K562 (cell line): ENCODE measurements at regions not wholly inside any gene's neighbourhood (a gene's known extent, or its start where the extent isn't known, plus 50 kb on each side); places are given as distances from the start of the nearest gene placed in this dataset.
A peak's percentile ranks its signal among the peaks of the same experiment; 100 is the strongest.

Experiments
- ATAC-seq: fragments of 200-7000 bp; cut with Tn5 transposase; 3 replicates; pipeline ENCODE4 v1.9.1; 2020; ENCODE audit warnings: moderate library complexity
- BruUV-seq: library from RNA; stranded (reverse); fragments of 400-500 nt; replicated peaks from 2 replicates; lab custom pipeline; 2021; lab: Mats Ljungman, UMichigan
- CTCF ChIA-PET: fragments of 300-600 bp; formaldehyde crosslinking; extraction: SDS; loops from one replicate; lab custom pipeline; 2021; ENCODE audit warnings: low intra/inter-chr PET ratio; lab: Yijun Ruan, JAX
- POLR2A ChIA-PET: fragments of 300-600, 350-650 bp; sonication (Branson Sonifier 250); formaldehyde crosslinking; extraction: SDS; loops from one replicate; lab custom pipeline; 2021; ENCODE audit warnings: antibody characterized with exemption, inconsistent platforms; lab: Yijun Ruan, JAX
- DNase-seq, 4 experiments: peaks; one replicate each; pipeline versions ENCODE4 v3.0.0 to v3.0.0-alpha.2; 2011 to 2018; ENCODE audit warnings: low spot score in 3 of 4, mixed read lengths in 3 of 4; ENCODE audit errors: extremely low read depth in 1 of 4
- FAIRE-seq: peaks from 2 replicates; lab custom pipeline; 2011; peaks lifted over from hg19 to GRCh38; lab: Jason Lieb, UNC
- H2AFZ ChIP-seq: 2 replicates; pipeline ENCODE4 v1.6.0; 2011; ENCODE audit warnings: low read depth, low read length, control low read depth, inconsistent platforms
- H3K27ac ChIP-seq: fragments of 200-600 bp; 3 replicates; pipeline ENCODE4 v1.8.0; 2011; ENCODE audit warnings: low read depth, mild to moderate bottlenecking, control low read depth, inconsistent platforms, low read length, moderate library complexity, mixed read lengths; ENCODE audit errors: extremely low read depth
- H3K27me3 ChIP-seq, 2 experiments: fragments of 300-600 bp in 1 of 2; 2 replicates in 1 of 2; 3 replicates in 1 of 2; pipeline versions ENCODE4 v1.6.0 to v1.8.0; 2011; ENCODE audit warnings: inconsistent platforms in 2 of 2, low read length in 2 of 2, mild to moderate bottlenecking in 1 of 2, mixed read lengths in 1 of 2, moderate library complexity in 1 of 2; ENCODE audit not compliant: control insufficient read depth in 2 of 2, insufficient read depth in 2 of 2
- H3K36me3 ChIP-seq: fragments of 300-600 bp; 3 replicates; pipeline ENCODE4 v1.8.0; 2011; ENCODE audit warnings: mild to moderate bottlenecking, low read length, inconsistent platforms; ENCODE audit not compliant: control insufficient read depth, insufficient read depth
- H3K4me1 ChIP-seq, 2 experiments: fragments of 200-600 bp in 1 of 2; replicated peaks in 1 of 2; 2 replicates in 1 of 2; 3 replicates in 1 of 2; pipeline versions ENCODE4 v1.5.1 to v1.8.0; 2011; ENCODE audit warnings: inconsistent platforms in 2 of 2, low read length in 2 of 2, mild to moderate bottlenecking in 1 of 2, mixed read lengths in 1 of 2, moderate library complexity in 1 of 2; ENCODE audit not compliant: control insufficient read depth in 2 of 2, insufficient read depth in 2 of 2
- H3K4me2 ChIP-seq: 2 replicates; pipeline ENCODE4 v1.6.1; 2011; ENCODE audit warnings: low read length, control low read depth, inconsistent platforms, mixed read lengths; ENCODE audit not compliant: insufficient read depth
- H3K4me3 ChIP-seq: fragments of 200-600 bp; sonication (generic), shearing (Covaris generic); 2 replicates; pipeline ENCODE4 v1.5.1; 2016; ENCODE audit warnings: control low read depth, inconsistent platforms
- H3K79me2 ChIP-seq: fragments of 200-600 bp; 3 replicates; pipeline ENCODE4 v1.8.0; 2011; ENCODE audit warnings: low read length, inconsistent platforms; ENCODE audit not compliant: control insufficient read depth, insufficient read depth
- H3K9ac ChIP-seq, 2 experiments: 2 replicates each; pipeline versions ENCODE4 v1.6.0 to v1.6.1; 2011; ENCODE audit warnings: low read depth in 2 of 2, low read length in 2 of 2, control low read depth in 1 of 2, inconsistent platforms in 1 of 2, mild to moderate bottlenecking in 1 of 2, mixed read lengths in 1 of 2; ENCODE audit not compliant: insufficient read depth in 1 of 2
- H3K9me1 ChIP-seq: one replicate; pipeline ENCODE4 v1.6.0; 2011; ENCODE audit warnings: inconsistent platforms, mild to moderate bottlenecking, low read length, moderate library complexity; ENCODE audit not compliant: control insufficient read depth, insufficient read depth
- H3K9me3 ChIP-seq: replicated peaks from 2 replicates; pipeline ENCODE4 v1.5.1; 2011; ENCODE audit warnings: low read depth, low read length, inconsistent platforms; ENCODE audit not compliant: control insufficient read depth, insufficient read depth
- H4K20me1 ChIP-seq: replicated peaks from 2 replicates; pipeline ENCODE4 v1.6.1; 2011; ENCODE audit warnings: low read length, inconsistent platforms, mixed read lengths; ENCODE audit not compliant: control insufficient read depth, insufficient read depth
- CBX5 ChIP-seq: IDR thresholded peaks from 2 replicates; pipeline ENCODE4 v1.6.1; 2014; ENCODE audit warnings: low read depth, borderline replicate concordance
- CTCFL ChIP-seq: IDR thresholded peaks from 2 replicates; pipeline ENCODE4 v1.6.1; 2011; ENCODE audit warnings: borderline replicate concordance, low read depth, mild to moderate bottlenecking, moderate library complexity, low read length; ENCODE audit not compliant: insufficient read depth, poor library complexity, severe bottlenecking
- DPF2 ChIP-seq: fragments of 450-650 bp; IDR thresholded peaks from 2 replicates; pipeline ENCODE4 v1.6.1; 2016
- FOXK2 ChIP-seq, 2 experiments: fragments of 450-650 bp; IDR thresholded peaks in 1 of 2; conservative IDR thresholded peaks in 1 of 2; 2 replicates each; pipeline ENCODE4 v1.6.1; 2016; ENCODE audit warnings: low read depth in 2 of 2, mild to moderate bottlenecking in 1 of 2
- MEIS2 ChIP-seq: fragments of 450-650 bp; IDR thresholded peaks from 2 replicates; pipeline ENCODE4 v1.6.1; 2014; ENCODE audit warnings: mild to moderate bottlenecking; ENCODE audit not compliant: partially characterized antibody
- MIER1 ChIP-seq: fragments of 450-650 bp; IDR thresholded peaks from 2 replicates; pipeline ENCODE4 v1.6.1; 2016; ENCODE audit warnings: antibody characterized with exemption, mild to moderate bottlenecking, low read depth
- PHF21A ChIP-seq: fragments of 450-650 bp; IDR thresholded peaks from 2 replicates; pipeline ENCODE4 v1.6.1; 2017; ENCODE audit warnings: low read depth, borderline replicate concordance
- SIN3A ChIP-seq, 2 experiments: fragments of 150-350 bp in 1 of 2; IDR thresholded peaks; 2 replicates each; pipeline ENCODE4 v1.6.1; 2011 to 2016; ENCODE audit warnings: borderline replicate concordance in 2 of 2, low read depth in 2 of 2, low read length in 2 of 2, mild to moderate bottlenecking in 2 of 2, moderate library complexity in 2 of 2; ENCODE audit not compliant: control insufficient read depth in 1 of 2
- ZNF217 ChIP-seq: sonication (generic); formaldehyde crosslinking; IDR thresholded peaks from 2 replicates; pipeline ENCODE4 v1.8.0; 2022; ENCODE audit warnings: mild to moderate bottlenecking, missing genetic modification reagents
- WGBS: fragments of 100-300 bp; shearing (Covaris generic); methylation state at CpG from one replicate; pipeline ENCODE4 v1.1.6; 2016; ENCODE audit warnings: low coverage, mixed read lengths; ENCODE audit not compliant: insufficient coverage; ENCODE audit errors: missing lambda C conversion rate; 5-methylcytosine and 5-hydroxymethylcytosine counted together
- in situ Hi-C: fragments of 300-500 bp; cut with MboI; formaldehyde crosslinking; loops from 4 replicates; pipeline ENCODE4 v1.15.0; 2018; ENCODE audit warnings: inconsistent platforms, mixed read lengths
- intact Hi-C: fragments of 100-400 bp; cut with micrococcal nuclease; formaldehyde crosslinking; loops from 2 replicates; pipeline ENCODE4 v1.14.2; 2022
- TF ChIP-seq, protein P1 (sequence below), 2 experiments: fragments of 450-650 bp; formaldehyde crosslinking in 1 of 2; IDR thresholded peaks; 2 replicates each; pipeline versions ENCODE4 v1.4.0 to v1.6.1; 2014 to 2020; ENCODE audit warnings: mild to moderate bottlenecking in 2 of 2, borderline replicate concordance in 1 of 2, low read depth in 1 of 2

DNA sequence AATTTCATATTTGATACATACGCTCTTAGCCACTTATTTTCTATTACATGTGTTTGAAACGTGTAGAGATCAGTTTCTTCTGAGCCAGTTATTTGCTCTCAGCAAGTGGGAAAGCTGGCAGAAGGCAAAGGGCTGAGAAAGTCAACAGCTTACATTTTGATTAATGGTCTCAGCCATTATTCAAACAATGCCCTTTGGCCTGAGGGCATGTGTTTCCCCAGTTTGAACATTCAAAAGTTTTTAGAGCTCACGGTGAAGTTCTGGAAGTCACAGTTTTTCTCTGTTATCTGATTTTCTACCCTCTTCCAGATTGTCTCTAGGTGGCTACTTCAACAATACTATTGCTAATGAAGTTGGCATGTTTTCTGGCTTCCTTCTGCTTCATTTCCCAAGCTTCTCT is 591.8 kb upstream of the CPEB2 start (continued):
- no peak for TF ChIP-seq ZNF217 (CRISPR knock-in tag)

DNA sequence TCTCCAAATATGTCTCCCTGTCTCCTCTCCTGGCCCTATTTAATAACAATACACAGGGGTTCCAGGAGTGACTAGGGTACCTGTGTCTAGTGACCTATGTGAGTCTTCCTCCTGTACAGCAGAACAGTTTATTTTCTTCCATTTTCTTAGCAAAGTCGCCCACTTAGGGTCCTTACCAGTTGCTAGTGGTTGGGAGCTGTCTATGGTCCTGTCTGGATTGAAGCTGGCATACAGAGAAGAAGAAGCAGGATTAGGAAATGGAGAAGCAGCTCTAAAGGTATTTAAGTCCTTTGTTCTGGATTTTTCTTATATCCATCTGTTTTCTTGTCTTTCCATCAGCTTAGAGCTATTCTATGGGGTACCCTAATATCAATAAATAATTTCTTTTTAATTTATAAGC is 587.1 kb upstream of the CPEB2 start:
- POLR2A ChIA-PET = no interaction called here
- WGBS = 0% methylated on average over 1 of the region's 1 CpG
- Histone ChIP-seq H4K20me1 (no peaks in the 10 kb centered on the region), H3K4me3 (no peak overlapping the region), H3K4me2 (no peak overlapping the region)
- in situ Hi-C loops = no loop called here
- no TSS peak for BruUV-seq
- TF ChIP-seq DPF2 (no peak), CBX5 (no peak), MIER1 (no peak), MEIS2 (no peak), CTCFL (no peak), PHF21A (no peak), SIN3A (IDR thresholded peaks at IDR 0.05; ENCODE audit: borderline replicate concordance in 2 of 2, control insufficient read depth in 1 of 2, low read depth in 2 of 2, low read length in 2 of 2) (no peak), FOXK2 (conservative IDR thresholded peaks at IDR 0.05 in 1 of 2, IDR thresholded peaks at IDR 0.05 in 1 of 2; ENCODE audit: low read depth in 2 of 2) (no peak)
- TF ChIP-seq, protein P1, sequence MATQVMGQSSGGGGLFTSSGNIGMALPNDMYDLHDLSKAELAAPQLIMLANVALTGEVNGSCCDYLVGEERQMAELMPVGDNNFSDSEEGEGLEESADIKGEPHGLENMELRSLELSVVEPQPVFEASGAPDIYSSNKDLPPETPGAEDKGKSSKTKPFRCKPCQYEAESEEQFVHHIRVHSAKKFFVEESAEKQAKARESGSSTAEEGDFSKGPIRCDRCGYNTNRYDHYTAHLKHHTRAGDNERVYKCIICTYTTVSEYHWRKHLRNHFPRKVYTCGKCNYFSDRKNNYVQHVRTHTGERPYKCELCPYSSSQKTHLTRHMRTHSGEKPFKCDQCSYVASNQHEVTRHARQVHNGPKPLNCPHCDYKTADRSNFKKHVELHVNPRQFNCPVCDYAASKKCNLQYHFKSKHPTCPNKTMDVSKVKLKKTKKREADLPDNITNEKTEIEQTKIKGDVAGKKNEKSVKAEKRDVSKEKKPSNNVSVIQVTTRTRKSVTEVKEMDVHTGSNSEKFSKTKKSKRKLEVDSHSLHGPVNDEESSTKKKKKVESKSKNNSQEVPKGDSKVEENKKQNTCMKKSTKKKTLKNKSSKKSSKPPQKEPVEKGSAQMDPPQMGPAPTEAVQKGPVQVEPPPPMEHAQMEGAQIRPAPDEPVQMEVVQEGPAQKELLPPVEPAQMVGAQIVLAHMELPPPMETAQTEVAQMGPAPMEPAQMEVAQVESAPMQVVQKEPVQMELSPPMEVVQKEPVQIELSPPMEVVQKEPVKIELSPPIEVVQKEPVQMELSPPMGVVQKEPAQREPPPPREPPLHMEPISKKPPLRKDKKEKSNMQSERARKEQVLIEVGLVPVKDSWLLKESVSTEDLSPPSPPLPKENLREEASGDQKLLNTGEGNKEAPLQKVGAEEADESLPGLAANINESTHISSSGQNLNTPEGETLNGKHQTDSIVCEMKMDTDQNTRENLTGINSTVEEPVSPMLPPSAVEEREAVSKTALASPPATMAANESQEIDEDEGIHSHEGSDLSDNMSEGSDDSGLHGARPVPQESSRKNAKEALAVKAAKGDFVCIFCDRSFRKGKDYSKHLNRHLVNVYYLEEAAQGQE (IDR thresholded peaks at IDR 0.05; ENCODE audit: borderline replicate concordance) = 0 out of 2 replicates have a peak, but pooled peaks have one; percentile 25
- TF ChIP-seq, protein P1 (CRISPR knock-in tag; IDR thresholded peaks at IDR 0.05; ENCODE audit: low read depth) = no peak
- TF ChIP-seq, all 486 proteins: peak for 1
- Histone ChIP-seq H3K27me3 (no peaks in the 10 kb centered on the region), H3K36me3 (no peaks in the 10 kb centered on the region), H3K4me1 (no peaks in the 10 kb centered on the region), H3K27ac (no peak overlapping the region), H3K79me2 (no peaks in the 10 kb centered on the region), H2AFZ (no peak overlapping the region), H3K9me3 (no peaks in the 10 kb centered on the region; the same call in 1 of the 2 replicates), H3K9ac (no peak overlapping the region), H3K9me1 (no peaks in the 10 kb centered on the region)
- no peak for FAIRE-seq
- no peak for ATAC-seq
- CTCF ChIA-PET = no interaction called here
- intact Hi-C loops = no loop called here
- no peak for DNase-seq
